Superior temporal gyrus (tissue), 1 donor: ENCODE measurements at regions not wholly inside any gene's neighbourhood (a gene's known extent, or its start where the extent isn't known, plus 50 kb on each side); places are given as distances from the start of the nearest gene placed in this dataset.
A peak's percentile ranks its signal among the peaks of the same experiment; 100 is the strongest.

Experiments
- DNase-seq: peaks from one replicate; pipeline ENCODE4 v3.0.0-alpha.2; 2016; ENCODE audit errors: extremely low spot score

- DNase-seq, result no peak
Measured at GRCh38 chr16:52235186-52235585, 311.8 kb downstream of the TOX3 start.

GRCh38 chr16:52234626-52235025 is 312.3 kb downstream of the TOX3 start:
- no peak for DNase-seq

- DNase-seq, result no peak
Measured at GRCh38 chr16:52229471-52229870, 317.5 kb downstream of the TOX3 start.

GRCh38 chr16:52227851-52228250 is 319.1 kb downstream of the TOX3 start:
- no peak for DNase-seq

- DNase-seq, result no peak
Measured at GRCh38 chr16:52212841-52213240, 334.1 kb downstream of the TOX3 start.

GRCh38 chr16:52209227-52209626 is 337.7 kb downstream of the TOX3 start:
- DNase-seq, result no peak

GRCh38 chr16:52203096-52203495 is 343.8 kb downstream of the TOX3 start:
- no peak for DNase-seq

- DNase-seq, result no peak
Measured at GRCh38 chr16:52193441-52193840, 353.5 kb downstream of the TOX3 start.

- DNase-seq, result peak; percentile 95
Measured at GRCh38 chr16:52191531-52192134, 355.3 kb downstream of the TOX3 start.

GRCh38 chr16:52184336-52184735 is 362.6 kb downstream of the TOX3 start:
- DNase-seq, result no peak

GRCh38 chr16:52182840-52183239 is 364.1 kb downstream of the TOX3 start:
- no peak for DNase-seq

GRCh38 chr16:52174168-52174567 is 372.8 kb downstream of the TOX3 start:
- DNase-seq, result no peak

GRCh38 chr16:52171481-52171880 is 375.5 kb downstream of the TOX3 start:
- DNase-seq, result no peak

- DNase-seq, result no peak
Measured at GRCh38 chr16:52167328-52167727, 379.6 kb downstream of the TOX3 start.

GRCh38 chr16:52165961-52166360 is 381.0 kb downstream of the TOX3 start:
- DNase-seq, result no peak

GRCh38 chr16:52149003-52149402 is 397.9 kb downstream of the TOX3 start:
- DNase-seq, result no peak

- DNase-seq, result no peak
Measured at GRCh38 chr16:52141871-52142270, 405.1 kb downstream of the TOX3 start.

- peak; percentile 50 for DNase-seq
Measured at GRCh38 chr16:52128361-52128760, 418.6 kb downstream of the TOX3 start.

GRCh38 chr16:52123842-52124241 is 423.1 kb downstream of the TOX3 start:
- no peak for DNase-seq

GRCh38 chr16:52123061-52123839 is 423.7 kb downstream of the TOX3 start:
- no peak for DNase-seq

- DNase-seq, result no peak
Measured at GRCh38 chr16:52117171-52117570, 429.8 kb downstream of the TOX3 start.

- DNase-seq, result no peak
Measured at GRCh38 chr16:52114379-52114778, 432.6 kb downstream of the TOX3 start.

- DNase-seq, result no peak
Measured at GRCh38 chr16:52113533-52114183, 433.3 kb downstream of the TOX3 start.
